ENCODE measurements at regions not wholly inside any gene's neighbourhood (a gene's known extent, or its start where the extent isn't known, plus 50 kb on each side); places are given as distances from the start of the nearest gene placed in this dataset.

DNA sequence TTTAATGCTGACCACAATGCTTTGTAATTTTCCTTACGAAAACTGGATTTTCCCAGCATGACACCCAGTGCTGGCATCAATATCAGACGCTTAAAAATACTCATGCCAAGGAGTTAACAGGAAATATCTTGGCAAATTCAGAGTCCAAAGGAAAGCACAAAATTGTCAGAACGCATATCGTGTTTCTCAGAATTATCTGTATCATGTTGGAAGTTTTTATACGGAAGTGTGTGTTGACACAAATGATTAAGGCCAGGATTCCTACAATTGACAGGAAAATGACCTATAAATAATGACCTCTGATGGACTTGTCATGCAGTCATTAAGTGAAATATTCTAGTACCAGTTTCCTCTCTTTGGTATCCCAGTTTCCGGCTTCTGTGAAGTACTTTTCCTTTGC lies 132.1 kb upstream of the TLL1 start:
- no peak overlapping the region for H3K27ac Mint-ChIP-seq
- ATAC-seq, result no peak
- ChIA-PET POLR2A (no interaction called here), CTCF (no interaction called here)
- H3K9me3 Mint-ChIP-seq, result peaks cover 18% of the 10 kb centered on the region
- H3K27me3 Mint-ChIP-seq (ENCODE audit: low read depth), result 0 out of 2 replicates have a peak, but pooled peaks cover 3% of the 10 kb centered on the region
- no peak overlapping the region for H3K4me3 Mint-ChIP-seq
- H3K36me3 Mint-ChIP-seq, result no peaks in the 10 kb centered on the region; the same call in 1 of the 2 replicates
- H3K4me1 Mint-ChIP-seq, result no peaks in the 10 kb centered on the region
- no peak for TF ChIP-seq SOX15 (CRISPR knock-in tag; IDR thresholded peaks at IDR 0.05)
- no peak for DNase-seq (ENCODE audit: low spot score)

DNA sequence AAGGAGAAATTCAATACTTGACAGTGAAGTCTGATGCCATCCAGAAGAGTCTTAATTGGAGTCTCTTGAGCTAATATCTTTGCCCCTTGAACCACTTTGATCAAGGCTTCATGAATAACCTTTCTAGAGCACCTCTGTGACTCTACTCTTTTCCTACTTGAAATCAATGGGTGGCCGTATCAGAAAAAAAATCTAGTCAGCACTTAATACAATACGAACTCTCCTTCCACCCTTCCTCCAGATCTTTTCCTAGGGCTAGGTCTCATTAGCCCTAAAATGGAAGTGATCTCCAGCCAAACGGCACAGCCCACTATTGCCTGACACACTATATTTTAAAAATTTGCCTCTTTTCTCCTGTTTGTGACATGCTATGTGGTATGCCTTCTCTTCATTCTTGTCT lies 129.6 kb upstream of the TLL1 start:
- Mint-ChIP-seq H3K4me1 (peaks cover 13% of the 10 kb centered on the region), H3K4me3 (no peak overlapping the region), H3K27ac (no peak overlapping the region), H3K27me3 (ENCODE audit: low read depth) (peaks cover 28% of the 10 kb centered on the region), H3K36me3 (no peaks in the 10 kb centered on the region; the same call in 1 of the 2 replicates), H3K9me3 (peaks cover 8% of the 10 kb centered on the region)
- DNase-seq (ENCODE audit: low spot score), result no peak
- POLR2A ChIA-PET, result no interaction called here
- ATAC-seq, result no peak
- TF ChIP-seq JAZF1 (CRISPR knock-in tag; IDR thresholded peaks at IDR 0.05) (no peak), ZNF532 (CRISPR knock-in tag; IDR thresholded peaks at IDR 0.05; ENCODE audit: borderline replicate concordance) (no peak), CREM (CRISPR knock-in tag; IDR thresholded peaks at IDR 0.05) (no peak), TP53 (CRISPR knock-in tag; IDR thresholded peaks at IDR 0.05) (no peak), TCF7 (CRISPR knock-in tag; IDR thresholded peaks at IDR 0.05; ENCODE audit: low read depth) (no peak), OVOL2 (CRISPR knock-in tag; IDR thresholded peaks at IDR 0.05; ENCODE audit: borderline replicate concordance) (no peak), NR1H2 (CRISPR knock-in tag; IDR thresholded peaks at IDR 0.05) (no peak), ZSCAN18 (CRISPR knock-in tag; IDR thresholded peaks at IDR 0.05) (no peak), ZNF416 (CRISPR knock-in tag; IDR thresholded peaks at IDR 0.05) (no peak), HMGXB4 (CRISPR knock-in tag; IDR thresholded peaks at IDR 0.05) (no peak), CDX4 (CRISPR knock-in tag; IDR thresholded peaks at IDR 0.05; ENCODE audit: borderline replicate concordance) (no peak), IRF1 (CRISPR knock-in tag; IDR thresholded peaks at IDR 0.05) (no peak)
- TF ChIP-seq, protein P1, sequence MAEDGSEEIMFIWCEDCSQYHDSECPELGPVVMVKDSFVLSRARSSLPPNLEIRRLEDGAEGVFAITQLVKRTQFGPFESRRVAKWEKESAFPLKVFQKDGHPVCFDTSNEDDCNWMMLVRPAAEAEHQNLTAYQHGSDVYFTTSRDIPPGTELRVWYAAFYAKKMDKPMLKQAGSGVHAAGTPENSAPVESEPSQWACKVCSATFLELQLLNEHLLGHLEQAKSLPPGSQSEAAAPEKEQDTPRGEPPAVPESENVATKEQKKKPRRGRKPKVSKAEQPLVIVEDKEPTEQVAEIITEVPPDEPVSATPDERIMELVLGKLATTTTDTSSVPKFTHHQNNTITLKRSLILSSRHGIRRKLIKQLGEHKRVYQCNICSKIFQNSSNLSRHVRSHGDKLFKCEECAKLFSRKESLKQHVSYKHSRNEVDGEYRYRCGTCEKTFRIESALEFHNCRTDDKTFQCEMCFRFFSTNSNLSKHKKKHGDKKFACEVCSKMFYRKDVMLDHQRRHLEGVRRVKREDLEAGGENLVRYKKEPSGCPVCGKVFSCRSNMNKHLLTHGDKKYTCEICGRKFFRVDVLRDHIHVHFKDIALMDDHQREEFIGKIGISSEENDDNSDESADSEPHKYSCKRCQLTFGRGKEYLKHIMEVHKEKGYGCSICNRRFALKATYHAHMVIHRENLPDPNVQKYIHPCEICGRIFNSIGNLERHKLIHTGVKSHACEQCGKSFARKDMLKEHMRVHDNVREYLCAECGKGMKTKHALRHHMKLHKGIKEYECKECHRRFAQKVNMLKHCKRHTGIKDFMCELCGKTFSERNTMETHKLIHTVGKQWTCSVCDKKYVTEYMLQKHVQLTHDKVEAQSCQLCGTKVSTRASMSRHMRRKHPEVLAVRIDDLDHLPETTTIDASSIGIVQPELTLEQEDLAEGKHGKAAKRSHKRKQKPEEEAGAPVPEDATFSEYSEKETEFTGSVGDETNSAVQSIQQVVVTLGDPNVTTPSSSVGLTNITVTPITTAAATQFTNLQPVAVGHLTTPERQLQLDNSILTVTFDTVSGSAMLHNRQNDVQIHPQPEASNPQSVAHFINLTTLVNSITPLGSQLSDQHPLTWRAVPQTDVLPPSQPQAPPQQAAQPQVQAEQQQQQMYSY (CRISPR knock-in tag; IDR thresholded peaks at IDR 0.05), result no peak
- TF ChIP-seq, protein P2, sequence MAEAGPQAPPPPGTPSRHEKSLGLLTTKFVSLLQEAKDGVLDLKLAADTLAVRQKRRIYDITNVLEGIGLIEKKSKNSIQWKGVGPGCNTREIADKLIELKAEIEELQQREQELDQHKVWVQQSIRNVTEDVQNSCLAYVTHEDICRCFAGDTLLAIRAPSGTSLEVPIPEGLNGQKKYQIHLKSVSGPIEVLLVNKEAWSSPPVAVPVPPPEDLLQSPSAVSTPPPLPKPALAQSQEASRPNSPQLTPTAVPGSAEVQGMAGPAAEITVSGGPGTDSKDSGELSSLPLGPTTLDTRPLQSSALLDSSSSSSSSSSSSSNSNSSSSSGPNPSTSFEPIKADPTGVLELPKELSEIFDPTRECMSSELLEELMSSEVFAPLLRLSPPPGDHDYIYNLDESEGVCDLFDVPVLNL (CRISPR knock-in tag; IDR thresholded peaks at IDR 0.05; ENCODE audit: borderline replicate concordance, low read depth), result no peak
- TF ChIP-seq, protein P3, sequence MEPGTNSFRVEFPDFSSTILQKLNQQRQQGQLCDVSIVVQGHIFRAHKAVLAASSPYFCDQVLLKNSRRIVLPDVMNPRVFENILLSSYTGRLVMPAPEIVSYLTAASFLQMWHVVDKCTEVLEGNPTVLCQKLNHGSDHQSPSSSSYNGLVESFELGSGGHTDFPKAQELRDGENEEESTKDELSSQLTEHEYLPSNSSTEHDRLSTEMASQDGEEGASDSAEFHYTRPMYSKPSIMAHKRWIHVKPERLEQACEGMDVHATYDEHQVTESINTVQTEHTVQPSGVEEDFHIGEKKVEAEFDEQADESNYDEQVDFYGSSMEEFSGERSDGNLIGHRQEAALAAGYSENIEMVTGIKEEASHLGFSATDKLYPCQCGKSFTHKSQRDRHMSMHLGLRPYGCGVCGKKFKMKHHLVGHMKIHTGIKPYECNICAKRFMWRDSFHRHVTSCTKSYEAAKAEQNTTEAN (CRISPR knock-in tag; IDR thresholded peaks at IDR 0.05), result no peak
- TF ChIP-seq, protein P4, sequence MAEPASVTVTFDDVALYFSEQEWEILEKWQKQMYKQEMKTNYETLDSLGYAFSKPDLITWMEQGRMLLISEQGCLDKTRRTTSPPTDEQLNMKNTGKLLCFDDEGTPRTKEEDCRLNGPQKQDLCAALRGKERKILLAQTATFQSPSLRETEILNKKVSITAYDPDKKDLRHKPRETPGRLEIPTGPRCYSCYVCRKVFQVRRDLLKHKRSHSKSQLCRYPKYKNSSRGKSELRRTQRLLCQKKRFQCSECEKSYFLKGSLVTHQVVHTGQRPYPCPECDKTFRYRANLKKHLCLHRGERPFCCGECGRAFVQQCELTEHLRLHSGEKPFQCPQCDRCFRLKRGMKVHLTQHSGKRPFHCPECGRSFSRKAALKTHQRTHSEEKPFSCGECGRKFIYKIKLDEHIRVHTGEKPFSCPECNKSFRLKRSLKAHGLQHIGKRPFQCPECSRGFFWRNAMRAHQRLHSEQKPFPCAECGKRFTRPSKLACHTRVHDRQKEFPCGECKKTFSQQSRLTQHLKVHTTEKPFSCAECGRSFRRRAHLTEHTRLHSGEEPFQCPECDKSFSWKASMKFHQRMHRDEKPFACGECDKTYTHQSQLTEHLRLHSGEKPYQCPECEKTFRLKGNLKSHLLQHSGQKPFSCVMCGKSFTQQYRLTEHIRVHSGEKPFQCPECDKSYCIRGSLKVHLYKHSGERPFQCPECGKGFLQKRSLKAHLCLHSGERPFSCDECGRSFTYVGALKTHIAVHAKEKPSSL (CRISPR knock-in tag; conservative IDR thresholded peaks at IDR 0.05), result no peak
- CTCF ChIA-PET, result no interaction called here

All from WTC11 (cell line).